ENCODE measurements at regions not wholly inside any gene's neighbourhood (a gene's known extent, or its start where the extent isn't known, plus 50 kb on each side); places are given as distances from the start of the nearest gene placed in this dataset.

GRCh38 chr6:19150307-19150706 is 686.9 kb upstream of the ID4 start:
- no peaks in the 10 kb centered on the region for H3K4me1 Mint-ChIP-seq
- ATAC-seq (replicated peaks), result no peak
- no peaks in the 10 kb centered on the region for H3K27me3 Mint-ChIP-seq

GRCh38 chr6:19153270-19153980 is 683.7 kb upstream of the ID4 start:
- ATAC-seq (replicated peaks), result no peak
- no peak overlapping the region for H3K4me3 Mint-ChIP-seq
- peaks cover 4% of the 10 kb centered on the region for H3K9me3 Mint-ChIP-seq
- no peaks in the 10 kb centered on the region for H3K4me1 Mint-ChIP-seq
- H3K36me3 Mint-ChIP-seq (ENCODE audit: low read depth), result no peaks in the 10 kb centered on the region
- no peak overlapping the region for H3K27ac Mint-ChIP-seq
- no peaks in the 10 kb centered on the region for H3K27me3 Mint-ChIP-seq

More at GRCh38 chr6:19150307-19150706, 686.9 kb upstream of the ID4 start:
- peaks cover 4% of the 10 kb centered on the region for H3K9me3 Mint-ChIP-seq
- no peaks in the 10 kb centered on the region for H3K36me3 Mint-ChIP-seq (ENCODE audit: low read depth)
- no peak overlapping the region for H3K4me3 Mint-ChIP-seq
- H3K27ac Mint-ChIP-seq, result no peak overlapping the region

GRCh38 chr6:19153981-19154295 is 683.2 kb upstream of the ID4 start:
- peaks cover 4% of the 10 kb centered on the region for H3K9me3 Mint-ChIP-seq
- no peak overlapping the region for H3K4me3 Mint-ChIP-seq
- H3K27me3 Mint-ChIP-seq, result no peaks in the 10 kb centered on the region
- ATAC-seq (replicated peaks), result no peak
- no peaks in the 10 kb centered on the region for H3K4me1 Mint-ChIP-seq
- no peaks in the 10 kb centered on the region for H3K36me3 Mint-ChIP-seq (ENCODE audit: low read depth)
- no peak overlapping the region for H3K27ac Mint-ChIP-seq

- H3K27ac Mint-ChIP-seq, result no peak overlapping the region
- no peaks in the 10 kb centered on the region for H3K27me3 Mint-ChIP-seq
- no peaks in the 10 kb centered on the region for H3K4me1 Mint-ChIP-seq
- H3K36me3 Mint-ChIP-seq (ENCODE audit: low read depth), result no peaks in the 10 kb centered on the region
- H3K9me3 Mint-ChIP-seq, result peaks cover 4% of the 10 kb centered on the region
- ATAC-seq (replicated peaks), result no peak
- H3K4me3 Mint-ChIP-seq, result no peak overlapping the region
Observed at GRCh38 chr6:19156443-19156842, 680.7 kb upstream of the ID4 start.

GRCh38 chr6:19157486-19157885 is 679.7 kb upstream of the ID4 start:
- Mint-ChIP-seq H3K4me1 (no peaks in the 10 kb centered on the region), H3K36me3 (ENCODE audit: low read depth) (no peaks in the 10 kb centered on the region), H3K9me3 (no peaks in the 10 kb centered on the region), H3K4me3 (no peak overlapping the region), H3K27ac (no peak overlapping the region), H3K27me3 (no peaks in the 10 kb centered on the region)
- no peak for ATAC-seq (replicated peaks)

GRCh38 chr6:19158586-19158985 is 678.6 kb upstream of the ID4 start:
- Mint-ChIP-seq H3K27me3 (no peaks in the 10 kb centered on the region), H3K9me3 (no peaks in the 10 kb centered on the region), H3K4me1 (no peaks in the 10 kb centered on the region), H3K4me3 (no peak overlapping the region), H3K36me3 (ENCODE audit: low read depth) (no peaks in the 10 kb centered on the region), H3K27ac (no peak overlapping the region)
- ATAC-seq (replicated peaks), result no peak

- Mint-ChIP-seq H3K4me1 (no peaks in the 10 kb centered on the region), H3K27me3 (no peaks in the 10 kb centered on the region), H3K9me3 (no peaks in the 10 kb centered on the region), H3K4me3 (no peak overlapping the region), H3K27ac (no peak overlapping the region), H3K36me3 (ENCODE audit: low read depth) (no peaks in the 10 kb centered on the region)
- ATAC-seq (replicated peaks), result no peak
Observed at GRCh38 chr6:19159089-19159488, 678.1 kb upstream of the ID4 start.

- no peaks in the 10 kb centered on the region for H3K4me1 Mint-ChIP-seq
- ATAC-seq (replicated peaks), result no peak
- no peak overlapping the region for H3K27ac Mint-ChIP-seq
Observed at GRCh38 chr6:19159561-19159960, 677.6 kb upstream of the ID4 start.

GRCh38 chr6:19160081-19160730 is 677.0 kb upstream of the ID4 start:
- ATAC-seq (replicated peaks), result no peak
- H3K27ac Mint-ChIP-seq, result no peak overlapping the region
- no peaks in the 10 kb centered on the region for H3K36me3 Mint-ChIP-seq (ENCODE audit: low read depth)
- no peak overlapping the region for H3K4me3 Mint-ChIP-seq
- no peaks in the 10 kb centered on the region for H3K4me1 Mint-ChIP-seq
- no peaks in the 10 kb centered on the region for H3K27me3 Mint-ChIP-seq
- no peaks in the 10 kb centered on the region for H3K9me3 Mint-ChIP-seq

More at GRCh38 chr6:19159561-19159960, 677.6 kb upstream of the ID4 start:
- H3K9me3 Mint-ChIP-seq, result no peaks in the 10 kb centered on the region
- no peaks in the 10 kb centered on the region for H3K36me3 Mint-ChIP-seq (ENCODE audit: low read depth)
- H3K27me3 Mint-ChIP-seq, result no peaks in the 10 kb centered on the region
- no peak overlapping the region for H3K4me3 Mint-ChIP-seq

GRCh38 chr6:19167251-19167650 is 669.9 kb upstream of the ID4 start:
- peaks cover 6% of the 10 kb centered on the region for H3K9me3 Mint-ChIP-seq
- no peak for ATAC-seq (replicated peaks)
- no peaks in the 10 kb centered on the region for H3K36me3 Mint-ChIP-seq (ENCODE audit: low read depth)
- no peaks in the 10 kb centered on the region for H3K4me1 Mint-ChIP-seq
- no peak overlapping the region for H3K27ac Mint-ChIP-seq
- H3K27me3 Mint-ChIP-seq, result no peaks in the 10 kb centered on the region
- H3K4me3 Mint-ChIP-seq, result no peak overlapping the region

GRCh38 chr6:19169366-19169765 is 667.8 kb upstream of the ID4 start:
- Mint-ChIP-seq H3K9me3 (peaks cover 13% of the 10 kb centered on the region), H3K4me1 (no peaks in the 10 kb centered on the region), H3K4me3 (no peak overlapping the region), H3K27me3 (no peaks in the 10 kb centered on the region), H3K27ac (no peak overlapping the region), H3K36me3 (ENCODE audit: low read depth) (no peaks in the 10 kb centered on the region)
- ATAC-seq (replicated peaks), result no peak

- Mint-ChIP-seq H3K4me1 (no peaks in the 10 kb centered on the region), H3K27ac (no peak overlapping the region), H3K27me3 (no peaks in the 10 kb centered on the region), H3K36me3 (ENCODE audit: low read depth) (no peaks in the 10 kb centered on the region), H3K4me3 (no peak overlapping the region), H3K9me3 (peaks cover 20% of the 10 kb centered on the region)
- no peak for ATAC-seq (replicated peaks)
Observed at GRCh38 chr6:19175023-19175422, 662.1 kb upstream of the ID4 start.

GRCh38 chr6:19180348-19181072 is 656.7 kb upstream of the ID4 start:
- no peaks in the 10 kb centered on the region for H3K27me3 Mint-ChIP-seq
- no peak for ATAC-seq (replicated peaks)
- H3K4me3 Mint-ChIP-seq, result no peak overlapping the region
- no peak overlapping the region for H3K27ac Mint-ChIP-seq
- no peaks in the 10 kb centered on the region for H3K36me3 Mint-ChIP-seq (ENCODE audit: low read depth)
- peaks cover 24% of the 10 kb centered on the region for H3K9me3 Mint-ChIP-seq
- H3K4me1 Mint-ChIP-seq, result no peaks in the 10 kb centered on the region

GRCh38 chr6:19181211-19181610 is 656.0 kb upstream of the ID4 start:
- ATAC-seq (replicated peaks), result no peak
- Mint-ChIP-seq H3K27ac (no peak overlapping the region), H3K4me3 (no peak overlapping the region), H3K9me3 (peaks cover 24% of the 10 kb centered on the region), H3K4me1 (no peaks in the 10 kb centered on the region), H3K27me3 (no peaks in the 10 kb centered on the region), H3K36me3 (ENCODE audit: low read depth) (no peaks in the 10 kb centered on the region)

- no peaks in the 10 kb centered on the region for H3K27me3 Mint-ChIP-seq
- H3K4me1 Mint-ChIP-seq, result no peaks in the 10 kb centered on the region
- H3K36me3 Mint-ChIP-seq (ENCODE audit: low read depth), result no peaks in the 10 kb centered on the region
- H3K4me3 Mint-ChIP-seq, result no peak overlapping the region
- ATAC-seq (replicated peaks), result no peak
- H3K27ac Mint-ChIP-seq, result no peak overlapping the region
- peaks cover 16% of the 10 kb centered on the region for H3K9me3 Mint-ChIP-seq
Observed at GRCh38 chr6:19193624-19194023, 643.5 kb upstream of the ID4 start.
